GM12892 (cell line): ENCODE measurements at regions not wholly inside any gene's neighbourhood (a gene's known extent, or its start where the extent isn't known, plus 50 kb on each side); places are given as distances from the start of the nearest gene placed in this dataset.

Source experiments
- DNase-seq: peaks from one replicate; pipeline ENCODE4 v3.0.0; 2011; ENCODE audit not compliant: insufficient read length
- FAIRE-seq: peaks from 2 replicates; lab custom pipeline; 2011; peaks lifted over from hg19 to GRCh38; lab: Jason Lieb, UNC
- POLR2A ChIP-seq: IDR thresholded peaks from 2 replicates; pipeline ENCODE4 v1.6.1; 2011; ENCODE audit warnings: low read depth, low read length, control low read depth
- POLR2AphosphoS5 ChIP-seq: IDR thresholded peaks from 2 replicates; pipeline ENCODE4 v1.6.1; 2011; ENCODE audit warnings: low read depth, low read length, control low read depth
- TAF1 ChIP-seq: IDR thresholded peaks from 2 replicates; pipeline ENCODE4 v1.6.1; 2011; ENCODE audit warnings: low read depth, mild to moderate bottlenecking, control low read depth, low read length, borderline replicate concordance

GRCh38 chr6:163895162-163895561 lies 480.6 kb downstream of the QKI start:
- no peak for FAIRE-seq
- TF ChIP-seq TAF1 (no peak), POLR2AphosphoS5 (no peak), POLR2A (no peak)
- DNase-seq: no peak

GRCh38 chr6:163893609-163894189 lies 479.2 kb downstream of the QKI start:
- FAIRE-seq: no peak
- TF ChIP-seq TAF1 (no peak), POLR2AphosphoS5 (no peak), POLR2A (no peak)
- no peak for DNase-seq

- DNase-seq: no peak
- TF ChIP-seq POLR2AphosphoS5 (no peak), POLR2A (no peak), TAF1 (no peak)
- no peak for FAIRE-seq
Observed at GRCh38 chr6:163892824-163893561, 478.5 kb downstream of the QKI start.

DNA sequence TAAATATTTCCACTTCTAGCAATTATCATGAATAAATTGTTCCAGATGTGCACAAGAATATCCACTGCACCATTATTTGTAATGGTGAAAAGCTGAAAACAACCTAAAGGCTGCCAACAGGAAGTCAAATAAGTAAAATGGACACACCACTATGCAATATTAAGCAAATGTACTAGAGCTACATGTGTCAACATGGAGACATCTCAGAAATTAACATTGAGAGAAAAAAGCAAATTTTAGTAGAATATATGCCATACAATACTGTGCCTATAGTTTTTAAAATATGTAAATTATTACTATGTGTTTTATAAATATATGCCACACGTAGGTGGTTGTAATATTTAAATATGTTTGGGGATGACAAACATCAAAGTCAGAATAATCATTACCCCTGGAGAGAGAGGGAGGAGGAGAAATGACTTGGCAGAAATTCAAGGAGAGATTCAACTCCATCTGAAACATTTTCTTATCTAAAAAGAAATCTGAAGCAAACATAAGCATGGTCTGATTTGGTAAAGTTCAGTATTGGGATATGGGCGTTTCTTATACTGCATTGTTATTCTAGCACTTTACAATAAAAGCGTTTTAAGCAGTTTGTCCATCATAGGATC lies 475.5 kb downstream of the QKI start:
- DNase-seq: no peak
- TF ChIP-seq POLR2A (no peak), TAF1 (no peak), POLR2AphosphoS5 (no peak)
- no peak for FAIRE-seq

GRCh38 chr6:163888030-163888819 lies 473.7 kb downstream of the QKI start:
- DNase-seq (no peak), FAIRE-seq (no peak)
- TF ChIP-seq POLR2AphosphoS5: no peak

DNA sequence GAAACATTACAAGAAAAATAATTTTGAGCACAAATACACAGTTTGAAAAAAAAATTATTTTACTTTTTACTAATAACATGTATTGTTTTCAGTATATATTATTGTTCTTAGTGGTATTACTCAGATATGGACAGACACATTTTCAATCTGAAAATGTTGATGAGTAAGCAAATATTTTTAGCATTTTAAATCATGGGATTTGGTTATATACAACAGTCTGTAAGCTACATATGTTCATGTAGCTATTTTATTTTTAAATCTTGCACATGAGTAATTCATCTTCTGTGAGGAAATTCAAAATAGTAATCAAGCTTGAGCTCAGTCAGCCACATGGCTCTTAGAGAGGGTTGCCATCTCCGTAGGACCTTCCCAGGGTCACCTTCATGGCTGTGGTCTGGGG lies 471.9 kb downstream of the QKI start:
- no peak for FAIRE-seq
- no peak for TF ChIP-seq TAF1
- DNase-seq: no peak

- FAIRE-seq (no peak), DNase-seq (no peak)
Observed at GRCh38 chr6:163883984-163884383, 469.5 kb downstream of the QKI start.

GRCh38 chr6:163878698-163879097 lies 464.2 kb downstream of the QKI start:
- DNase-seq (no peak), FAIRE-seq (no peak)
- no peak for TF ChIP-seq POLR2AphosphoS5
- no peak for TF ChIP-seq POLR2A
- TF ChIP-seq TAF1: no peak

More at GRCh38 chr6:163883984-163884383, 469.5 kb downstream of the QKI start:
- no peak for TF ChIP-seq POLR2A

GRCh38 chr6:163877877-163878639 lies 463.5 kb downstream of the QKI start:
- TF ChIP-seq POLR2A (no peak), TAF1 (no peak), POLR2AphosphoS5 (no peak)
- DNase-seq (no peak), FAIRE-seq (no peak)

GRCh38 chr6:163876391-163876790 lies 461.9 kb downstream of the QKI start:
- FAIRE-seq (no peak), DNase-seq (no peak)
- no peak for TF ChIP-seq POLR2A
- TF ChIP-seq TAF1: no peak
- TF ChIP-seq POLR2AphosphoS5: no peak

GRCh38 chr6:163874784-163875183 lies 460.3 kb downstream of the QKI start:
- no peak for FAIRE-seq

More at GRCh38 chr6:163874784-163875183, 460.3 kb downstream of the QKI start:
- no peak for DNase-seq
- TF ChIP-seq POLR2A (no peak), POLR2AphosphoS5 (no peak), TAF1 (no peak)
